ENCODE measurements at regions not wholly inside any gene's neighbourhood (a gene's known extent, or its start where the extent isn't known, plus 50 kb on each side); places are given as distances from the start of the nearest gene placed in this dataset.

DNA sequence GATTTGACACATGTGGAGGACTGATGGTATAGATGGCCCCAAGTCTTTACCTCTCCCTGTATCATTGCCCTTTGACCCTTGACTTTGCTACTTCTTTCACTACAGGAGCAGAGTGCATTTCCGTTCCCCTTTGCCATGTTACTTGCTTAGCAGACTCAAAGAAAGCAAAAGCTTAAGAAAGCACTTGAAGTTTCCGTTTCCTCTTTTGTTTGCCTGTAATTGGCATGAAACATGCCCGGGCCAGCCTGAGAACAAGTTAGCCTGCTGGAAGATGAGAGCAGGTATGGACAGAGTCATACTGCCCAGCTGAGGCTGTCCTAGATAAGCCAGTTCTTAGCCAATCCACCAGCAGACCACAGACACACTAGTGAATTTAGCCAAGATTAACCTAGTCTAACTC lies 206.0 kb downstream of the BCOR start:
- TF ChIP-seq POLR2A (IDR thresholded peaks at IDR 0.05; ENCODE audit: low read depth, low read length), result no peak
- TF ChIP-seq POLR2AphosphoS5 (IDR thresholded peaks at IDR 0.05; ENCODE audit: low read depth, low read length), result no peak

Data from GM12892 (cell line).